ENCODE measurements at regions not wholly inside any gene's neighbourhood (a gene's known extent, or its start where the extent isn't known, plus 50 kb on each side); places are given as distances from the start of the nearest gene placed in this dataset.

GRCh38 chr6:48378884-48379407, 267.9 kb upstream of the PTCHD4 start:
- Histone ChIP-seq H3K27ac (ENCODE audit: low read depth, low read length) (no peak overlapping the region), H3K4me2 (ENCODE audit: low read length) (no peak overlapping the region), H3K27me3 (ENCODE audit: insufficient read depth, low read length) (no peaks in the 10 kb centered on the region), H3K36me3 (ENCODE audit: control insufficient read depth in 1 of 2, insufficient read depth in 2 of 2, low read length in 2 of 2) (no peaks in the 10 kb centered on the region), H3K79me2 (ENCODE audit: insufficient read depth, low read length) (no peaks in the 10 kb centered on the region), H2AFZ (ENCODE audit: low read depth, low read length, poor library complexity, severe bottlenecking) (no peak overlapping the region), H3K4me1 (ENCODE audit: control insufficient read depth in 1 of 2, insufficient read depth in 2 of 2, low read length in 2 of 2) (no peaks in the 10 kb centered on the region), H3K9me2 (ENCODE audit: insufficient read depth) (no peaks in the 10 kb centered on the region), H3K4me3 (replicated peaks in 1 of 2; ENCODE audit: low read depth in 1 of 2, low read length in 2 of 2) (no peak overlapping the region), H3K9me3 (ENCODE audit: control insufficient read depth in 1 of 2, insufficient read depth in 1 of 2, low read depth in 1 of 2, low read length in 2 of 2) (no peaks in the 10 kb centered on the region), H4K20me1 (ENCODE audit: insufficient read depth) (no peaks in the 10 kb centered on the region), H3K9ac (ENCODE audit: low read length) (no peak overlapping the region)
- intact Hi-C loops (cut with micrococcal nuclease), result no loop called here
- DNase-seq (ENCODE audit: low read depth, low spot score) (no peak), ATAC-seq (no peak)
- CTCF ChIA-PET, result no interaction called here
- RAD21 ChIA-PET (ENCODE audit: low non-redundant PET in 1 of 2, low total read pairs in 2 of 2, uncharacterized antibody in 2 of 2, unreplicated experiment in 2 of 2), result no interaction called here
- BruUV-seq (replicated peaks), result no TSS peak
- POLR2A ChIA-PET, result no interaction called here
- TF ChIP-seq SP1 (IDR thresholded peaks at IDR 0.05; ENCODE audit: low read depth) (no peak), ATF3 (IDR thresholded peaks at IDR 0.05) (no peak), FOSL1 (IDR thresholded peaks at IDR 0.05; ENCODE audit: low read depth) (no peak), RAD21 (IDR thresholded peaks at IDR 0.05; ENCODE audit: low read depth) (no peak), EGR1 (IDR thresholded peaks at IDR 0.05; ENCODE audit: low read depth) (no peak), POLR2AphosphoS5 (IDR thresholded peaks at IDR 0.05; ENCODE audit: low read depth, low read length) (no peak), SRF (IDR thresholded peaks at IDR 0.05; ENCODE audit: low read depth) (no peak), ELF1 (IDR thresholded peaks at IDR 0.05; ENCODE audit: borderline replicate concordance, low read depth) (no peak), POLR2A (IDR thresholded peaks at IDR 0.05; ENCODE audit: borderline replicate concordance, extremely low read depth, insufficient read depth, insufficient read length) (no peak), CTCF (IDR thresholded peaks at IDR 0.05 in 2 of 3, conservative IDR thresholded peaks at IDR 0.05 in 1 of 3; ENCODE audit: borderline replicate concordance in 1 of 3, insufficient read depth in 1 of 3, low read depth in 2 of 3, low read length in 2 of 3) (no peak)

GRCh38 chr6:48377115-48377514, 266.1 kb upstream of the PTCHD4 start:
- H4K20me1 ChIP-seq (ENCODE audit: insufficient read depth), result no peaks in the 10 kb centered on the region
- no peaks in the 10 kb centered on the region for H3K9me3 ChIP-seq (ENCODE audit: control insufficient read depth in 1 of 2, insufficient read depth in 1 of 2, low read depth in 1 of 2, low read length in 2 of 2)
- POLR2A ChIA-PET, result no interaction called here
- H3K27ac ChIP-seq (ENCODE audit: low read depth, low read length), result no peak overlapping the region
- no peaks in the 10 kb centered on the region for H3K9me2 ChIP-seq (ENCODE audit: insufficient read depth)
- no TSS peak for BruUV-seq (replicated peaks)
- no peak overlapping the region for H3K4me3 ChIP-seq (replicated peaks in 1 of 2; ENCODE audit: low read depth in 1 of 2, low read length in 2 of 2)
- H3K4me1 ChIP-seq (ENCODE audit: control insufficient read depth in 1 of 2, insufficient read depth in 2 of 2, low read length in 2 of 2), result no peaks in the 10 kb centered on the region
- no peaks in the 10 kb centered on the region for H3K27me3 ChIP-seq (ENCODE audit: insufficient read depth, low read length)
- intact Hi-C loops (cut with micrococcal nuclease), result no loop called here
- no peaks in the 10 kb centered on the region for H3K36me3 ChIP-seq (ENCODE audit: control insufficient read depth in 1 of 2, insufficient read depth in 2 of 2, low read length in 2 of 2)
- no peak overlapping the region for H3K4me2 ChIP-seq (ENCODE audit: low read length)
- no peak overlapping the region for H3K9ac ChIP-seq (ENCODE audit: low read length)
- ATAC-seq (no peak), DNase-seq (ENCODE audit: low read depth, low spot score) (no peak)
- no peaks in the 10 kb centered on the region for H3K79me2 ChIP-seq (ENCODE audit: insufficient read depth, low read length)
- RAD21 ChIA-PET (ENCODE audit: low non-redundant PET in 1 of 2, low total read pairs in 2 of 2, uncharacterized antibody in 2 of 2, unreplicated experiment in 2 of 2), result no interaction called here
- H2AFZ ChIP-seq (ENCODE audit: low read depth, low read length, poor library complexity, severe bottlenecking), result no peak overlapping the region
- CTCF ChIA-PET, result no interaction called here
- no peak for TF ChIP-seq CBX3 (IDR thresholded peaks at IDR 0.05; ENCODE audit: low read depth)
- TF ChIP-seq POLR2A (IDR thresholded peaks at IDR 0.05; ENCODE audit: borderline replicate concordance, extremely low read depth, insufficient read depth, insufficient read length), result no peak
- no peak for TF ChIP-seq CTCF (IDR thresholded peaks at IDR 0.05 in 2 of 3, conservative IDR thresholded peaks at IDR 0.05 in 1 of 3; ENCODE audit: borderline replicate concordance in 1 of 3, insufficient read depth in 1 of 3, low read depth in 2 of 3, low read length in 2 of 3)
- TF ChIP-seq POLR2AphosphoS5 (IDR thresholded peaks at IDR 0.05; ENCODE audit: low read depth, low read length), result no peak
- TF ChIP-seq REST (IDR thresholded peaks at IDR 0.05; ENCODE audit: low read depth), result no peak
- TF ChIP-seq ZFX (IDR thresholded peaks at IDR 0.05), result no peak
- no peak for TF ChIP-seq CEBPB (IDR thresholded peaks at IDR 0.05; ENCODE audit: low read depth)
